ENCODE measurements at regions not wholly inside any gene's neighbourhood (a gene's known extent, or its start where the extent isn't known, plus 50 kb on each side); places are given as distances from the start of the nearest gene placed in this dataset.

- TF ChIP-seq, protein P1, sequence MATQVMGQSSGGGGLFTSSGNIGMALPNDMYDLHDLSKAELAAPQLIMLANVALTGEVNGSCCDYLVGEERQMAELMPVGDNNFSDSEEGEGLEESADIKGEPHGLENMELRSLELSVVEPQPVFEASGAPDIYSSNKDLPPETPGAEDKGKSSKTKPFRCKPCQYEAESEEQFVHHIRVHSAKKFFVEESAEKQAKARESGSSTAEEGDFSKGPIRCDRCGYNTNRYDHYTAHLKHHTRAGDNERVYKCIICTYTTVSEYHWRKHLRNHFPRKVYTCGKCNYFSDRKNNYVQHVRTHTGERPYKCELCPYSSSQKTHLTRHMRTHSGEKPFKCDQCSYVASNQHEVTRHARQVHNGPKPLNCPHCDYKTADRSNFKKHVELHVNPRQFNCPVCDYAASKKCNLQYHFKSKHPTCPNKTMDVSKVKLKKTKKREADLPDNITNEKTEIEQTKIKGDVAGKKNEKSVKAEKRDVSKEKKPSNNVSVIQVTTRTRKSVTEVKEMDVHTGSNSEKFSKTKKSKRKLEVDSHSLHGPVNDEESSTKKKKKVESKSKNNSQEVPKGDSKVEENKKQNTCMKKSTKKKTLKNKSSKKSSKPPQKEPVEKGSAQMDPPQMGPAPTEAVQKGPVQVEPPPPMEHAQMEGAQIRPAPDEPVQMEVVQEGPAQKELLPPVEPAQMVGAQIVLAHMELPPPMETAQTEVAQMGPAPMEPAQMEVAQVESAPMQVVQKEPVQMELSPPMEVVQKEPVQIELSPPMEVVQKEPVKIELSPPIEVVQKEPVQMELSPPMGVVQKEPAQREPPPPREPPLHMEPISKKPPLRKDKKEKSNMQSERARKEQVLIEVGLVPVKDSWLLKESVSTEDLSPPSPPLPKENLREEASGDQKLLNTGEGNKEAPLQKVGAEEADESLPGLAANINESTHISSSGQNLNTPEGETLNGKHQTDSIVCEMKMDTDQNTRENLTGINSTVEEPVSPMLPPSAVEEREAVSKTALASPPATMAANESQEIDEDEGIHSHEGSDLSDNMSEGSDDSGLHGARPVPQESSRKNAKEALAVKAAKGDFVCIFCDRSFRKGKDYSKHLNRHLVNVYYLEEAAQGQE (IDR thresholded peaks at IDR 0.05; ENCODE audit: unreplicated experiment): no peak
- no peak for TF ChIP-seq CTCF (conservative IDR thresholded peaks at IDR 0.05; ENCODE audit: low read depth in 2 of 2)
Measured at GRCh38 chr11:113614097-113614496, 92.0 kb downstream of the TMPRSS5 start (continued).

- Histone ChIP-seq H4K20me1 (replicated peaks; ENCODE audit: insufficient read depth) (no peaks in the 10 kb centered on the region), H3K9me2 (ENCODE audit: insufficient read depth) (no peaks in the 10 kb centered on the region), H3F3A (replicated peaks; ENCODE audit: low read depth) (no peaks in the 10 kb centered on the region), H3K36me3 (ENCODE audit: insufficient read depth) (no peaks in the 10 kb centered on the region), H3K4me1 (ENCODE audit: insufficient read depth) (no peaks in the 10 kb centered on the region), H3K27ac (ENCODE audit: low read depth) (no peak overlapping the region), H3K79me2 (replicated peaks; ENCODE audit: insufficient read depth) (no peaks in the 10 kb centered on the region), H3K4me3 (no peak overlapping the region), H3K4me2 (no peak overlapping the region), H3K27me3 (ENCODE audit: insufficient read depth) (no peaks in the 10 kb centered on the region), H2AFZ (peak overlapping the region; percentile 14; the same call in 1 of the 2 replicates)
- no peak overlapping the region for H3K4me3 Mint-ChIP-seq
- peaks cover 3% of the 10 kb centered on the region; the same call in 1 of the 3 replicates for H3K9me3 Mint-ChIP-seq
- ATAC-seq (no peak), DNase-seq (ENCODE audit: low spot score) (peak; percentile 14)
- no peaks in the 10 kb centered on the region for H3K27me3 Mint-ChIP-seq (ENCODE audit: insufficient read depth, low read depth, poor library complexity)
- no peak for TF ChIP-seq STAT1 (IDR thresholded peaks at IDR 0.05; ENCODE audit: unreplicated experiment)
- TF ChIP-seq, protein P1 (IDR thresholded peaks at IDR 0.05; ENCODE audit: unreplicated experiment): no peak
- no peak overlapping the region for H3K27ac Mint-ChIP-seq
- peaks cover 4% of the 10 kb centered on the region; the same call in 2 of the 3 replicates for H3K4me1 Mint-ChIP-seq
- no peaks in the 10 kb centered on the region for H3K36me3 Mint-ChIP-seq (ENCODE audit: low read depth)
Measured at GRCh38 chr11:113613619-113614018, 92.5 kb downstream of the TMPRSS5 start.

DNA sequence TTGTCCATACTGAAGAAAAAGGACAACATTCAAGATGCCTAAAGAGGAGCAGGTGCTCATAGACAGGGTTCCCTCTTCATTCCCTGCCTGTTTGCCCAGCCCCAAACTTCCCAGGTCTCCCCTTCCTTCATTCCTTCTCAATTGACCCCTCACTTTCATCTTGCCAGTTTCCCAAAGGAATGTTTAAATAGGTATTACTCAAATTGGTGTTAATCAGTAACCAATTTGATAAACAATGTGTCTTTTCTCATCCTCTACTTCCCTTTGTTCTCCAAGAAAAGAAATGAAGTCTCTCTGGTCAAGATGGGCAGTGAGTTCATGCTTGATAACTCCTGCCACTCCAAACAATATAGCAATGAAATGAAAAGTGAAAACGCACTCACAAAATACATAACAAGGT, 101.9 kb downstream of the TMPRSS5 start:
- no peaks in the 10 kb centered on the region for H3K4me1 ChIP-seq (ENCODE audit: insufficient read depth)
- TF ChIP-seq, protein P2, sequence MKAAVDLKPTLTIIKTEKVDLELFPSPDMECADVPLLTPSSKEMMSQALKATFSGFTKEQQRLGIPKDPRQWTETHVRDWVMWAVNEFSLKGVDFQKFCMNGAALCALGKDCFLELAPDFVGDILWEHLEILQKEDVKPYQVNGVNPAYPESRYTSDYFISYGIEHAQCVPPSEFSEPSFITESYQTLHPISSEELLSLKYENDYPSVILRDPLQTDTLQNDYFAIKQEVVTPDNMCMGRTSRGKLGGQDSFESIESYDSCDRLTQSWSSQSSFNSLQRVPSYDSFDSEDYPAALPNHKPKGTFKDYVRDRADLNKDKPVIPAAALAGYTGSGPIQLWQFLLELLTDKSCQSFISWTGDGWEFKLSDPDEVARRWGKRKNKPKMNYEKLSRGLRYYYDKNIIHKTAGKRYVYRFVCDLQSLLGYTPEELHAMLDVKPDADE (IDR thresholded peaks at IDR 0.05): no peak
- TF ChIP-seq JUNB (IDR thresholded peaks at IDR 0.05; ENCODE audit: unreplicated experiment): no peak
- TF ChIP-seq ZNF114 (CRISPR knock-in tag; IDR thresholded peaks at IDR 0.05): no peak
- TF ChIP-seq, protein P1 (IDR thresholded peaks at IDR 0.05; ENCODE audit: unreplicated experiment): no peak
- H3K9me2 ChIP-seq (ENCODE audit: insufficient read depth): peaks cover 5% of the 10 kb centered on the region; the same call in 1 of the 2 replicates
- no peaks in the 10 kb centered on the region for H3K36me3 ChIP-seq (ENCODE audit: insufficient read depth)
- DNase-seq (ENCODE audit: low spot score) (no peak), ATAC-seq (no peak)
- H2AFZ ChIP-seq: no peak overlapping the region
- no peaks in the 10 kb centered on the region for H3F3A ChIP-seq (replicated peaks; ENCODE audit: low read depth)
- Mint-ChIP-seq H3K9me3 (peaks cover 16% of the 10 kb centered on the region), H3K27me3 (ENCODE audit: insufficient read depth, low read depth, poor library complexity) (peaks cover 2% of the 10 kb centered on the region), H3K4me3 (no peak overlapping the region), H3K27ac (no peak overlapping the region), H3K4me1 (no peaks in the 10 kb centered on the region), H3K36me3 (ENCODE audit: low read depth) (peaks cover 12% of the 10 kb centered on the region; the same call in 2 of the 3 replicates)
- H4K20me1 ChIP-seq (replicated peaks; ENCODE audit: insufficient read depth): no peaks in the 10 kb centered on the region
- H3K4me2 ChIP-seq: no peak overlapping the region
- H3K79me2 ChIP-seq (replicated peaks; ENCODE audit: insufficient read depth): no peaks in the 10 kb centered on the region
- no peaks in the 10 kb centered on the region for H3K27me3 ChIP-seq (ENCODE audit: insufficient read depth)
- no peak overlapping the region for H3K27ac ChIP-seq (ENCODE audit: low read depth)
- H3K4me3 ChIP-seq: no peak overlapping the region
